H1 (cell line): ENCODE measurements at regions not wholly inside any gene's neighbourhood (a gene's known extent, or its start where the extent isn't known, plus 50 kb on each side); places are given as distances from the start of the nearest gene placed in this dataset.

ENCODE experiments used
- CTCF ChIA-PET: fragments of 300-600 bp; sonication (Branson Sonifier 250); formaldehyde crosslinking; loops from one replicate; lab custom pipeline; 2021; ENCODE audit not compliant: partially characterized antibody; lab: Charles Lee
- POLR2A ChIA-PET: fragments of 300-600 bp; sonication (Branson Sonifier 250); formaldehyde crosslinking; loops from one replicate; lab custom pipeline; 2021; ENCODE audit warnings: inconsistent platforms; ENCODE audit not compliant: partially characterized antibody; lab: Charles Lee
- DNase-seq, 2 experiments: peaks; one replicate each; pipeline versions ENCODE4 v3.0.0 to v3.0.0-alpha.2; 2010 to 2022; ENCODE audit warnings: low spot score in 2 of 2, low read depth in 1 of 2, mixed read lengths in 1 of 2
- FAIRE-seq: peaks from 2 replicates; lab custom pipeline; 2011; peaks lifted over from hg19 to GRCh38; lab: Jason Lieb, UNC
- H2AFZ ChIP-seq: 2 replicates; pipeline ENCODE4 v1.8.1; 2012; ENCODE audit warnings: low read length, inconsistent platforms
- H2AK5ac ChIP-seq: 2 replicates; pipeline ENCODE4 v1.6.1; 2013; ENCODE audit warnings: low read depth, low read length
- H2BK120ac ChIP-seq: replicated peaks from 2 replicates; pipeline ENCODE3; 2013; ENCODE audit warnings: low read depth, low read length, inconsistent platforms
- H2BK12ac ChIP-seq: 2 replicates; pipeline ENCODE4 v1.6.1; 2013; ENCODE audit warnings: low read depth, low read length
- H2BK15ac ChIP-seq: 2 replicates; pipeline ENCODE4 v1.6.1; 2013; ENCODE audit warnings: low read length
- H2BK20ac ChIP-seq: 2 replicates; pipeline ENCODE4 v1.6.1; 2013; ENCODE audit warnings: low read length
- H2BK5ac ChIP-seq: 2 replicates; pipeline ENCODE4 v1.6.1; 2013; ENCODE audit warnings: low read depth, low read length
- H3K14ac ChIP-seq: 2 replicates; pipeline ENCODE4 v1.6.1; 2013; ENCODE audit warnings: inconsistent platforms; ENCODE audit not compliant: insufficient read length
- H3K18ac ChIP-seq: 2 replicates; pipeline ENCODE4 v1.6.1; 2013; ENCODE audit warnings: low read length; ENCODE audit errors: extremely low read depth
- H3K23ac ChIP-seq: 2 replicates; pipeline ENCODE4 v1.6.1; 2013; ENCODE audit warnings: inconsistent platforms; ENCODE audit not compliant: insufficient read length
- H3K23me2 ChIP-seq: 2 replicates; pipeline ENCODE4 v1.6.1; 2013; ENCODE audit warnings: low read depth, low read length
- H3K27ac ChIP-seq: 2 replicates; pipeline ENCODE4 v1.6.1; 2011; ENCODE audit warnings: low read depth, low read length, inconsistent platforms
- H3K27me3 ChIP-seq, 4 experiments: replicated peaks in 1 of 4; 1 replicate in 1 of 4; 2 replicates in 3 of 4; pipeline versions ENCODE4 v1.6.1 to v1.8.1; 2011 to 2013; ENCODE audit warnings: low read length in 3 of 4, mild to moderate bottlenecking in 3 of 4, inconsistent platforms in 2 of 4, mixed read lengths in 2 of 4, moderate library complexity in 1 of 4; ENCODE audit not compliant: control insufficient read depth in 3 of 4, insufficient read depth in 3 of 4; ENCODE audit errors: extremely low read depth in 1 of 4
- H3K36me3 ChIP-seq, 4 experiments: 2 replicates each; pipeline versions ENCODE4 v1.6.1 to v1.8.1; 2011 to 2013; ENCODE audit warnings: mild to moderate bottlenecking in 4 of 4, low read length in 3 of 4, moderate library complexity in 2 of 4, control low read depth in 1 of 4, inconsistent platforms in 1 of 4; ENCODE audit not compliant: insufficient read depth in 4 of 4, control insufficient read depth in 2 of 4
- H3K4ac ChIP-seq: replicated peaks from 2 replicates; pipeline ENCODE3; 2013; ENCODE audit warnings: low read length, low read depth, mixed read lengths, inconsistent platforms; ENCODE audit not compliant: insufficient read length
- H3K4me1 ChIP-seq, 4 experiments: replicated peaks in 1 of 4; 1 replicate in 1 of 4; 2 replicates in 3 of 4; pipeline versions ENCODE4 v1.6.1 to v1.8.1; 2011 to 2013; ENCODE audit warnings: low read length in 3 of 4, inconsistent platforms in 2 of 4, mixed read lengths in 1 of 4; ENCODE audit not compliant: insufficient read depth in 4 of 4, control insufficient read depth in 3 of 4
- H3K4me2 ChIP-seq, 2 experiments: 2 replicates each; pipeline versions ENCODE4 v1.6.1 to v1.8.1; 2011 to 2013; ENCODE audit warnings: low read depth in 2 of 2, low read length in 2 of 2, control low read depth in 1 of 2, inconsistent platforms in 1 of 2, mild to moderate bottlenecking in 1 of 2; ENCODE audit not compliant: insufficient read depth in 1 of 2
- H3K4me3 ChIP-seq, 4 experiments: fragments of 200-600, 300-600 bp in 1 of 4; sonication (generic), shearing (Covaris generic), sonication (Bioruptor Twin) in 1 of 4; 2 replicates each; pipeline versions ENCODE4 v1.5.1 to v1.8.1; 2011 to 2016; ENCODE audit warnings: low read length in 4 of 4, low read depth in 3 of 4, control low read depth in 2 of 4, inconsistent platforms in 2 of 4, mild to moderate bottlenecking in 2 of 4, mixed read lengths in 1 of 4, moderate library complexity in 1 of 4; ENCODE audit not compliant: insufficient read depth in 2 of 4; ENCODE audit errors: extremely low read depth in 1 of 4
- H3K56ac ChIP-seq: replicated peaks from 2 replicates; pipeline ENCODE3; 2013; ENCODE audit warnings: low read depth, mild to moderate bottlenecking, mixed read lengths, low read length, inconsistent platforms; ENCODE audit not compliant: insufficient read length
- H3K79me1 ChIP-seq: 2 replicates; pipeline ENCODE4 v1.6.1; 2013; ENCODE audit warnings: low read depth, low read length, control low read depth
- H3K79me2 ChIP-seq, 2 experiments: 2 replicates each; pipeline versions ENCODE4 v1.6.1 to v1.8.1; 2012 to 2013; ENCODE audit warnings: low read length in 2 of 2, mild to moderate bottlenecking in 2 of 2, inconsistent platforms in 1 of 2; ENCODE audit not compliant: insufficient read depth in 2 of 2, control insufficient read depth in 1 of 2
- H3K9ac ChIP-seq, 4 experiments: replicated peaks in 1 of 4; 1 replicate in 1 of 4; 2 replicates in 3 of 4; pipeline versions ENCODE4 v1.6.1 to v1.8.1; 2011 to 2013; ENCODE audit warnings: low read depth in 3 of 4, low read length in 3 of 4, control low read depth in 2 of 4, mild to moderate bottlenecking in 2 of 4, moderate library complexity in 2 of 4, inconsistent platforms in 1 of 4; ENCODE audit errors: extremely low read depth in 1 of 4
- H3K9me3 ChIP-seq, 2 experiments: 2 replicates each; pipeline versions ENCODE4 v1.6.1 to v1.8.1; 2012 to 2013; ENCODE audit warnings: mild to moderate bottlenecking in 2 of 2, moderate library complexity in 2 of 2, control low read depth in 1 of 2, inconsistent platforms in 1 of 2, low read depth in 1 of 2, low read length in 1 of 2, mixed read lengths in 1 of 2; ENCODE audit not compliant: insufficient read depth in 2 of 2
- H4K20me1 ChIP-seq, 2 experiments: replicated peaks in 1 of 2; 2 replicates each; pipeline versions ENCODE3 to v1.8.1; 2011 to 2013; ENCODE audit warnings: inconsistent platforms in 2 of 2, low read length in 2 of 2, mild to moderate bottlenecking in 1 of 2; ENCODE audit not compliant: insufficient read depth in 2 of 2, control insufficient read depth in 1 of 2
- H4K5ac ChIP-seq: 2 replicates; pipeline ENCODE4 v1.6.1; 2013; ENCODE audit warnings: low read length, low read depth, mixed read lengths, inconsistent platforms; ENCODE audit not compliant: insufficient read length
- H4K8ac ChIP-seq: 2 replicates; pipeline ENCODE4 v1.8.0; 2013; ENCODE audit warnings: mild to moderate bottlenecking, moderate library complexity, low read length, inconsistent platforms; ENCODE audit not compliant: insufficient read depth; ENCODE audit errors: extremely low read depth
- H4K91ac ChIP-seq: replicated peaks from 2 replicates; pipeline ENCODE3; 2013; ENCODE audit warnings: low read length, mixed read lengths, inconsistent platforms; ENCODE audit not compliant: insufficient read length
- ASH2L ChIP-seq: fragments of 200-600, 300-600 bp; sonication (generic); IDR thresholded peaks from one replicate; pipeline ENCODE4 v1.7.1; 2017; ENCODE audit warnings: low read length
- BRCA1 ChIP-seq: IDR thresholded peaks from 2 replicates; pipeline ENCODE4 v1.6.1; 2012; ENCODE audit warnings: low read depth, low read length, improper control_type of control experiment
- CEBPB ChIP-seq: IDR thresholded peaks from 2 replicates; pipeline ENCODE4 v1.6.1; 2012; ENCODE audit warnings: low read depth, low read length
- EP300 ChIP-seq, 2 experiments: IDR thresholded peaks; 1 replicate in 1 of 2; 2 replicates in 1 of 2; pipeline ENCODE4 v1.6.1; 2011 to 2012; ENCODE audit warnings: low read depth in 2 of 2, low read length in 2 of 2, mild to moderate bottlenecking in 2 of 2, borderline replicate concordance in 1 of 2, inconsistent platforms in 1 of 2, moderate library complexity in 1 of 2
- HDAC2 ChIP-seq, 2 experiments: fragments of 300-600 bp in 1 of 2; sonication (generic) in 1 of 2; IDR thresholded peaks; 2 replicates each; pipeline ENCODE4 v1.6.1; 2011 to 2012; ENCODE audit warnings: low read depth in 2 of 2, low read length in 2 of 2, mild to moderate bottlenecking in 2 of 2, moderate library complexity in 2 of 2, borderline replicate concordance in 1 of 2, inconsistent platforms in 1 of 2
- RNF2 ChIP-seq: fragments of 200-900, 300-1000 bp; sonication (generic); IDR thresholded peaks from 2 replicates; pipeline ENCODE4 v1.7.1; 2016; ENCODE audit warnings: borderline replicate concordance, low read depth, mild to moderate bottlenecking, antibody characterized with exemption, low read length; ENCODE audit not compliant: poor library complexity, severe bottlenecking; ENCODE audit errors: missing control alignments
- SP1 ChIP-seq: IDR thresholded peaks from 2 replicates; pipeline ENCODE4 v1.6.1; 2011; ENCODE audit warnings: low read depth, low read length
- SP4 ChIP-seq: IDR thresholded peaks from 2 replicates; pipeline ENCODE4 v1.6.1; 2012; ENCODE audit warnings: low read length, inconsistent platforms
- ZNF274 ChIP-seq: IDR thresholded peaks from 2 replicates; pipeline ENCODE4 v1.7.0; 2012; ENCODE audit warnings: low read length, borderline replicate concordance; ENCODE audit errors: extremely low read depth
- WGBS, 2 experiments: shearing (Covaris generic) in 1 of 2; methylation state at CpG; one replicate each; pipeline versions ENCODE4 v1.1.6 to v1.1.7; 2013 to 2015; ENCODE audit warnings: low lambda C conversion rate in 2 of 2, mixed read lengths in 2 of 2, inconsistent platforms in 1 of 2, low coverage in 1 of 2, missing lambda C conversion rate in 1 of 2; ENCODE audit not compliant: insufficient replicate concordance in 2 of 2, insufficient coverage in 1 of 2, insufficient read length in 1 of 2; ENCODE audit errors: extremely low coverage in 1 of 2, missing lambda C conversion rate in 1 of 2; 5-methylcytosine and 5-hydroxymethylcytosine counted together
- TF ChIP-seq, protein P1 (sequence below): IDR thresholded peaks from 2 replicates; pipeline ENCODE4 v1.6.1; 2012; ENCODE audit warnings: inconsistent platforms
- TF ChIP-seq, protein P2 (sequence below): IDR thresholded peaks from 2 replicates; pipeline ENCODE4 v1.6.1; 2012; ENCODE audit warnings: inconsistent platforms

DNA sequence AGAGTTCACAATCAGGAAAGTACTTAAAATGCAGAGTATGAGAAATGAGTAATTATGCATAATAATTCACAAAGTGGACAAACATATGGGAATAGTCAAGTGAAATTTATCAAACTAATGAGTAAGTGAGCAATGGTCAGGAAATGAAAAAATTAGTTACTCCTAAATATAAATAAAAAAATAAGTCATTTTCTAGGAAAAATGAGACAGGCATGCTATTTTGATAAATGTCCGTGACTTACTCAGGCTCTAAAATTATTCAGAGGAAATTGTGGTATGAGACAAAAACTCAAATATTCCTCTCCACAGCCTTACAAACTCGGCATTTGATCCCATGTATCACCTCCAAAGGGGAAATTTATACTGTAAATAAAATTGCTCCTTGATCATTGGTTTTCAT, 181.2 kb downstream of the COX18 start:
- Histone ChIP-seq H4K5ac (no peak overlapping the region), H3K79me1 (no peaks in the 10 kb centered on the region), H2BK120ac (no peak overlapping the region), H3K36me3 (no peaks in the 10 kb centered on the region), H2BK15ac (no peak overlapping the region), H3K14ac (no peak overlapping the region), H2BK12ac (no peak overlapping the region), H2BK20ac (no peak overlapping the region), H2AFZ (no peak overlapping the region), H3K27ac (no peak overlapping the region), H2AK5ac (no peak overlapping the region), H3K27me3 (no peaks in the 10 kb centered on the region; a peak in 1 of 7 replicates), H3K4me2 (no peak overlapping the region), H4K8ac (no peak overlapping the region), H3K56ac (no peak overlapping the region), H2BK5ac (no peak overlapping the region), H3K23ac (no peak overlapping the region), H3K4me3 (no peak overlapping the region), H3K18ac (no peak overlapping the region), H4K20me1 (no peaks in the 10 kb centered on the region), H3K79me2 (no peaks in the 10 kb centered on the region), H3K9me3 (peaks cover 7 to 14% of the 10 kb centered on the region in 2 experiments), H3K9ac (no peak overlapping the region), H3K4me1 (peaks cover 0 to 9% (median 2%) of the 10 kb centered on the region in 4 experiments; a peak in 3 of 7 replicates), H3K4ac (no peak overlapping the region), H3K23me2 (no peaks in the 10 kb centered on the region), H4K91ac (no peak overlapping the region)
- CTCF ChIA-PET = no interaction called here
- FAIRE-seq = no peak
- DNase-seq = no peak
- POLR2A ChIA-PET = no interaction called here
- WGBS, 2 experiments = 88% methylated on average over 2 of the region's 2 CpGs; no CpG with 5 or more reads in 1 of the 2 experiments
- TF ChIP-seq ASH2L = no peak
- no peak for TF ChIP-seq SP1
- TF ChIP-seq BRCA1 = no peak
- TF ChIP-seq, protein P1, sequence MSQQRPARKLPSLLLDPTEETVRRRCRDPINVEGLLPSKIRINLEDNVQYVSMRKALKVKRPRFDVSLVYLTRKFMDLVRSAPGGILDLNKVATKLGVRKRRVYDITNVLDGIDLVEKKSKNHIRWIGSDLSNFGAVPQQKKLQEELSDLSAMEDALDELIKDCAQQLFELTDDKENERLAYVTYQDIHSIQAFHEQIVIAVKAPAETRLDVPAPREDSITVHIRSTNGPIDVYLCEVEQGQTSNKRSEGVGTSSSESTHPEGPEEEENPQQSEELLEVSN = no peak
- TF ChIP-seq SP4 = no peak
- TF ChIP-seq RNF2 = no peak
- no peak for TF ChIP-seq HDAC2 (IDR thresholded peaks at IDR 0.05; ENCODE audit: borderline replicate concordance in 1 of 2, low read depth in 2 of 2, low read length in 2 of 2)
- no peak for TF ChIP-seq ZNF274
- TF ChIP-seq CEBPB = no peak
- TF ChIP-seq, protein P2, sequence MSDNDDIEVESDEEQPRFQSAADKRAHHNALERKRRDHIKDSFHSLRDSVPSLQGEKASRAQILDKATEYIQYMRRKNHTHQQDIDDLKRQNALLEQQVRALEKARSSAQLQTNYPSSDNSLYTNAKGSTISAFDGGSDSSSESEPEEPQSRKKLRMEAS = no peak
- no peak for TF ChIP-seq EP300 (IDR thresholded peaks at IDR 0.05; ENCODE audit: borderline replicate concordance in 1 of 2, low read depth in 2 of 2, low read length in 2 of 2)
